ENCODE measurements at regions not wholly inside any gene's neighbourhood (a gene's known extent, or its start where the extent isn't known, plus 50 kb on each side); places are given as distances from the start of the nearest gene placed in this dataset.
A peak's percentile ranks its signal among the peaks of the same experiment; 100 is the strongest.

DNA sequence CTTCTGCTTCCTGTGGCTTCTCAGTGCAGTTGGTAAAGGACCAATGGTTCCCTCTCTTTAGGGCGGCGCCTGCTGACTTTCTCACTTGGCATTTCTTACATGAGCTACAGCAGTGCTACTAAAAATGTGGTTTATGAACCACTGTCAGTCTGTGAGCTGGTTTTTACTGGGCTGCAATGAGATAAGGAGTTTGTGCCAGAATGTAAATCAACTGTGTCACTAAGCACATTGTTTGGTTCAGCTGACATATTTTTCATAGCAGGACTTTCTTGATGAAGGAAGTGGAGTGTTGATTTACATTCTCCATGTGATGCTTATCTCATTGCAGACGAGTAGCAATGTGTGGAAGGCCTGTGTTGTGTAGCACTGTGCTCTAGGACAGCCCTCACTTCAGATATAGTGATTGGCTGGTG is 463.3 kb downstream of the SOX6 start:
- TF ChIP-seq, protein P1, sequence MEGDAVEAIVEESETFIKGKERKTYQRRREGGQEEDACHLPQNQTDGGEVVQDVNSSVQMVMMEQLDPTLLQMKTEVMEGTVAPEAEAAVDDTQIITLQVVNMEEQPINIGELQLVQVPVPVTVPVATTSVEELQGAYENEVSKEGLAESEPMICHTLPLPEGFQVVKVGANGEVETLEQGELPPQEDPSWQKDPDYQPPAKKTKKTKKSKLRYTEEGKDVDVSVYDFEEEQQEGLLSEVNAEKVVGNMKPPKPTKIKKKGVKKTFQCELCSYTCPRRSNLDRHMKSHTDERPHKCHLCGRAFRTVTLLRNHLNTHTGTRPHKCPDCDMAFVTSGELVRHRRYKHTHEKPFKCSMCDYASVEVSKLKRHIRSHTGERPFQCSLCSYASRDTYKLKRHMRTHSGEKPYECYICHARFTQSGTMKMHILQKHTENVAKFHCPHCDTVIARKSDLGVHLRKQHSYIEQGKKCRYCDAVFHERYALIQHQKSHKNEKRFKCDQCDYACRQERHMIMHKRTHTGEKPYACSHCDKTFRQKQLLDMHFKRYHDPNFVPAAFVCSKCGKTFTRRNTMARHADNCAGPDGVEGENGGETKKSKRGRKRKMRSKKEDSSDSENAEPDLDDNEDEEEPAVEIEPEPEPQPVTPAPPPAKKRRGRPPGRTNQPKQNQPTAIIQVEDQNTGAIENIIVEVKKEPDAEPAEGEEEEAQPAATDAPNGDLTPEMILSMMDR (IDR thresholded peaks at IDR 0.05; ENCODE audit: insufficient read depth, low read depth, low read length, missing control alignments) = no peak
- no peak overlapping the region for H3K4me3 ChIP-seq (ENCODE audit: low read length)
- no peak for DNase-seq (ENCODE audit: low read depth)

DNA sequence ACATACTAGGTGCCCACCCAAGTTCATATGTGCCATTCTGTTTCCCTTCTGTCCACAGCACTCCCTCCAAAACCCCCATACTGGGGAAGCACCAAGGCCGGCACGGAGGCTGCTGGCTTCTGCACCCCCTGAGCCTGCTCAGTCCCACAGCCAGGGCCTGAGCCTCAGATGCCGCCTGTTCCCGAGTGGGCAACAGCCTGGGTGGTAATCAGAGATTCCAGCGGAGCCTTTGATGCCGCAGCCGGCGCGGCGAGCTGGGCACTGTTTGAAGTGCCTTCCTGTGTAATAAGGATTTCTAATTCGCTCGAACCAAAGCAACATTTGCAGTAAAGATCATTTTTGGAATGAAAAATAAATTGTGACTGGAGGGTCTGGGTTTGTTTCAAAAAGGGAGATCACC is 460.3 kb downstream of the SOX6 start:
- TF ChIP-seq, protein P1 (IDR thresholded peaks at IDR 0.05; ENCODE audit: insufficient read depth, low read depth, low read length, missing control alignments) = no peak
- no peak for DNase-seq (ENCODE audit: low read depth)
- no peak overlapping the region for H3K4me3 ChIP-seq (ENCODE audit: low read length)

DNA sequence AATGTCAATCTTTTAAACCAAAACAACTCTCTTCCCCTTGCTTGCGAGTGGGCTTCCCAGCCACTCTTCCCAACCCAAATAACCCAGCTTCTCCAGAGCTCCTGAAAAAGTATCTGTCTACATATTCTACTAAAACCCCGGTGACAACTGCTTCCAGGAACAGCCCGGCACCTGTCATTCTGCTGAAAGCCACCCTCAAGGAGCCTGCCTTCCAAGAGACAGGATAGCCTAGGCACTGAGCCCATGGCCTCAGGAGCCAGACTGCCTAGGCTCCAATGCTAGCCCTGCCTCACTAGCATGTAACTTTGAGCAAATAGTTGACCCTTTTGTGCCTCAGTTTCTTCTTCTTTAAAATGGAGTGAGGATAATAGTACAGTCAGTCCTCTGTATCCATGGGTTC is 459.8 kb downstream of the SOX6 start:
- DNase-seq (ENCODE audit: low read depth) = no peak
- H3K4me3 ChIP-seq (ENCODE audit: low read length) = no peak overlapping the region
- TF ChIP-seq, protein P1 (IDR thresholded peaks at IDR 0.05; ENCODE audit: insufficient read depth, low read depth, low read length, missing control alignments) = no peak

DNA sequence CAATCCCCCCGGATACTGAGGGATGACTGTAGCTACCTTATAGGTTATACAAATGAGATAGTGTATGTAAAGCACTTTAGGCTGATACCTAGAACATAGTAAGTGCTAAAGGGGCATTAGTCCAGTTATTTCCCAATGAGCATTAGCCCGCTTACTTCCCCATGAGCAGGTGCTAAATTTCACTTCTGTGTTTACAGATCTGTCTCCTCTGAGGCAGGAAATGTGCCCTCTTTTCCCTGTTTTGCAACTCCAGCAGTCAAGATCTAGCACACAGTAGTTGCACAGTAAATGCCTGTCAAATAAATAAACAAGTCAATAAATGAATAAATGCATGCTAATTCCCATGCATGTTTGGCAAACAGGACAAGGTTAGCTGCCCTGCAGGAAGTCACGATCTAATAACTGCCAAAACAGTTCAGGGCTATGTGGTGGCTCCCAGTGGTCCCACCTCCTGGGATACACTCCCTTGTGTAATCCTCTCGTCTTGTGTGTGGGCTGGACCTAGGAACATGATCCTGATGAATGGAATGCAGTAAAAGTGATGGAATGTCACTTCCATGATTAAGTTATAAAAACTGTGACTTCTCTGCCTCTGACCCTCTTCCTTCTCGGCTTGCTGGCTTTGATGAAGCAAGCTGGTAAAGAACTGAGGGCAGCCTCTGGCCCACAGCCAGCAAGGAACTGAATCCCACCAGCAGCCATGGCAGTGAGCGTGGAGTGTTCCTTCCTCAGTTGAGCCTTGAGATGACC is 459.0 kb downstream of the SOX6 start:
- DNase-seq (ENCODE audit: low read depth) = peak; percentile 36
- no peak overlapping the region for H3K4me3 ChIP-seq (ENCODE audit: low read length)
- TF ChIP-seq, protein P1 (IDR thresholded peaks at IDR 0.05; ENCODE audit: insufficient read depth, low read depth, low read length, missing control alignments) = no peak

DNA sequence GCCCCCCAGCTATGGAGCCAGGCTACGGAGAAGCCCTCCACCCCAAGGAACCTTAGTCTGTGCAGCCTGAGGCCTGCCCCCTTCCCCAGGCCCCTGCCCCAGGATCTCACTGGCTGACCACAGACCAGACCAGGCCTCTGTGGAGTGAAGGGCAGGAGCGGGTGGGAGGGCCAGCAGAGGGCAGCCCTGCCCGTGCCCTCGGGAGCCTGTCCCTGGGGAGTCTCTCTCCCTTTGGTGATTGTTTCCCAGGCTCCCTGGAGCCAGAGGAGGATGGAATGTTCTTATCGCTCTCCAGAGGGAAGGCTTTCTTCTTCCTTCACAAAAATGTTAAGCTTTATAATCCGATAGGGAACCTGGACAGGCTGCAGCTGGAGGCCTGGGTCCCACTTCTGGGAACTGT is 455.3 kb downstream of the SOX6 start:
- TF ChIP-seq, protein P1 (IDR thresholded peaks at IDR 0.05; ENCODE audit: insufficient read depth, low read depth, low read length, missing control alignments) = no peak
- no peak for DNase-seq (ENCODE audit: low read depth)
- H3K4me3 ChIP-seq (ENCODE audit: low read length) = no peak overlapping the region

DNA sequence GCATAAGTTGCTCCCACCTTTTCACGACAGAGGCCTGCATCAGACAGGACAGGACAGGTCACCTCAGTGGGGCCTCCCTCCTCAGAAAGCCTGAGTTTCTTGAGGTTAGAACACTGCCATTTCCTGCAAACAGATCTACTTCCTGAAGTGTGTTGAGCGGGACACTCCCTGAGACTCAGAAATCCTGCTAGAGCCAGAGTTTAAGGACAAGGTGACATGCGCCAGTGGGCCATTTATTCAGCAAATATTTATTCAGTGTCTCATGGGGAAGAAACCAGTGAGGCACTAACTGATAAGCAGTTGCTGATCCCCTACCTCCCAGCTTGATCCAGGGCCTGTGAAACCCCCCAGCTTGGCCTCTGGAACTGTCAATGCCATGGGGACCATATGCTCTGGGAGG is 454.6 kb downstream of the SOX6 start:
- TF ChIP-seq, protein P1 (IDR thresholded peaks at IDR 0.05; ENCODE audit: insufficient read depth, low read depth, low read length, missing control alignments) = no peak
- no peak for DNase-seq (ENCODE audit: low read depth)
- H3K4me3 ChIP-seq (ENCODE audit: low read length) = no peak overlapping the region

DNA sequence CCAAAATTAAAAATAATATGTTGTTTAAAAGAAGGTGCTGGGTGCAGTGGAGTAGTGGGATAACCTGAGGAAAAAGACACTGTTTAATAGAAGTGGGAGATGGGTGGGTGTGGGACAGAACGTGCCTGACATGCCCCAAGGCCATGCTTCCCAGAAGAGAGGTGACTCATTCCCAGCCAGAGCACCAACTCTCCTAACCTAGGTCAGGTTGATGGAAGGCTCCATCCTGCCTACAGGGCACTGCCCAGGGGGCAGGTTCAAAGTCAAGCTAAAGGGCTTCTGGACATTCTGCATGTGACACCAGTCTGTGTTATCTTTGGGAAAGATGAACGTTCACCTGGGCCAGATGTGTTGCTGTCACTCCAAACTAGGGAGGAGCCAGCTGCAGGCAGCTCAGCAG is 453.1 kb downstream of the SOX6 start:
- TF ChIP-seq, protein P1 (IDR thresholded peaks at IDR 0.05; ENCODE audit: insufficient read depth, low read depth, low read length, missing control alignments) = no peak
- no peak overlapping the region for H3K4me3 ChIP-seq (ENCODE audit: low read length)
- DNase-seq (ENCODE audit: low read depth) = peak; percentile 53

All from epithelial cell of esophagus (primary cell).